Cardiac fibroblast (primary cell): ENCODE measurements at regions not wholly inside any gene's neighbourhood (a gene's known extent, or its start where the extent isn't known, plus 50 kb on each side); places are given as distances from the start of the nearest gene placed in this dataset.
A peak's percentile ranks its signal among the peaks of the same experiment; 100 is the strongest.

Source experiments
- DNase-seq, 2 donors: peaks; one replicate each; pipeline versions ENCODE4 v3.0.0 to v3.0.0-alpha.2; 2010; ENCODE audit warnings: low read depth in 2 of 2
- H3K4me3 ChIP-seq, 2 donors: replicated peaks in 1 of 2; 1 replicate in 1 of 2; 2 replicates in 1 of 2; pipeline ENCODE4 v1.5.1; 2011; ENCODE audit warnings: low read depth in 2 of 2, low read length in 2 of 2, mild to moderate bottlenecking in 2 of 2, moderate library complexity in 1 of 2
- TF ChIP-seq, protein P1 (sequence below): IDR thresholded peaks from one replicate; pipeline ENCODE4 v1.5.1; 2011; ENCODE audit warnings: low read depth, mild to moderate bottlenecking, low read length, inconsistent platforms

DNA sequence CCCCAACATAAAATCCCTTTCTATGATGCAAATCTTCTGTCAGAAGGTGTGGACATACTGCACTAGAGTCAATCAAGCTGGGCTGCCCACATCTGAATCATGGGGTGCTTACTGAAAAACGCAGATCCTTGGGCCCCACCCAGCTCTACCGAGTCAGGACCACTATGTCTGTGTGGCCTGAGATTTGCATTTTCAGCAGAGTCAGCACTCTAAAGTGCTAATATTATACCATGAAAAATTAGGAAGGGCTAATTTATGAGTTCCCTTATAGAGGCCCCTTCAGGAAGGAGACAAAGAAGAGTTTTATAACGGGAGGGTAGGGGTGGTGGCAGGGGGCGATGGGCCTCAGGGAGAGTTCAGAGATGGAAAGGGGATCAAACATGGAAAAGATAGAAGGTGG, 163.3 kb upstream of the NABP1 start:
- TF ChIP-seq, protein P1, sequence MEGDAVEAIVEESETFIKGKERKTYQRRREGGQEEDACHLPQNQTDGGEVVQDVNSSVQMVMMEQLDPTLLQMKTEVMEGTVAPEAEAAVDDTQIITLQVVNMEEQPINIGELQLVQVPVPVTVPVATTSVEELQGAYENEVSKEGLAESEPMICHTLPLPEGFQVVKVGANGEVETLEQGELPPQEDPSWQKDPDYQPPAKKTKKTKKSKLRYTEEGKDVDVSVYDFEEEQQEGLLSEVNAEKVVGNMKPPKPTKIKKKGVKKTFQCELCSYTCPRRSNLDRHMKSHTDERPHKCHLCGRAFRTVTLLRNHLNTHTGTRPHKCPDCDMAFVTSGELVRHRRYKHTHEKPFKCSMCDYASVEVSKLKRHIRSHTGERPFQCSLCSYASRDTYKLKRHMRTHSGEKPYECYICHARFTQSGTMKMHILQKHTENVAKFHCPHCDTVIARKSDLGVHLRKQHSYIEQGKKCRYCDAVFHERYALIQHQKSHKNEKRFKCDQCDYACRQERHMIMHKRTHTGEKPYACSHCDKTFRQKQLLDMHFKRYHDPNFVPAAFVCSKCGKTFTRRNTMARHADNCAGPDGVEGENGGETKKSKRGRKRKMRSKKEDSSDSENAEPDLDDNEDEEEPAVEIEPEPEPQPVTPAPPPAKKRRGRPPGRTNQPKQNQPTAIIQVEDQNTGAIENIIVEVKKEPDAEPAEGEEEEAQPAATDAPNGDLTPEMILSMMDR = no peak
- DNase-seq = no peak
- H3K4me3 ChIP-seq = no peak overlapping the region

DNA sequence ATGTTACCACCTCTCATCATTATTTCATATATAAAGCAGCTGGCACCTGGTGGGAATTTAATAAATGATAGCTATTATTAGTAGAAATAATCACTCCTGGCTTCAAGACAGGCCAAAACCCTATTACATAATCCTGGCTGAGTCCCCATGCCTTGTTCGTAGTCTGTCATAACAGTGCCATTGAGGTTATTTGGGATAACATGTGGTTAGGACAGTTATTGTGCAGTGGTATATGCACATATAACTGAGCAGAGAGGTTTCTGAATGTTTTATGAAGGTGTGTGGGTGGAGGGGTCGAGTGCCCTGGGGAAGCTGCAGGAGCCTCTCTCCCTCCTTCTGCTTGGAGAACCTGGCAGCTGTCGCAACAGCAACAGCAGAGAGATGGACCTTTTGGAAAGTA, 162.4 kb upstream of the NABP1 start:
- no peak for DNase-seq
- no peak overlapping the region for H3K4me3 ChIP-seq
- TF ChIP-seq, protein P1 = no peak

DNA sequence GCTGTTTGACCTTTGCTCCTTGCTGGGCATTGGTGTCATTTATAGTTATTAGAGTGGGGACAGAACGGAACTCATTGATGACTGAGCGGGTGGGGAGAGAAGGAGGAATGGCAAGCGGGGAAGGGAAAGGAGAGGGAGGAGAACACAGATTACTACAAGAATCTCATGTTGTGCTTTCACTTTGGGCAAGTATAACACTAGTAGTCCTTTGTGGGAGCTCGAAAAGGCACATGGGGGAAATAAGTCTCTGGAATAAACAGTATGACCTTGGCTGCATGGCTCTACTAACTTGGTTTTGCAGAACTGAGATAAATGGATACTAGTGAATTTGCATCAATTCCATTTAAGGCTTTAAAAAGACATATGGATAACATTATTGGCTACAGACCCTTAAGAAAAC, 161.7 kb upstream of the NABP1 start:
- TF ChIP-seq, protein P1 = no peak
- H3K4me3 ChIP-seq = no peak overlapping the region
- DNase-seq = no peak

DNA sequence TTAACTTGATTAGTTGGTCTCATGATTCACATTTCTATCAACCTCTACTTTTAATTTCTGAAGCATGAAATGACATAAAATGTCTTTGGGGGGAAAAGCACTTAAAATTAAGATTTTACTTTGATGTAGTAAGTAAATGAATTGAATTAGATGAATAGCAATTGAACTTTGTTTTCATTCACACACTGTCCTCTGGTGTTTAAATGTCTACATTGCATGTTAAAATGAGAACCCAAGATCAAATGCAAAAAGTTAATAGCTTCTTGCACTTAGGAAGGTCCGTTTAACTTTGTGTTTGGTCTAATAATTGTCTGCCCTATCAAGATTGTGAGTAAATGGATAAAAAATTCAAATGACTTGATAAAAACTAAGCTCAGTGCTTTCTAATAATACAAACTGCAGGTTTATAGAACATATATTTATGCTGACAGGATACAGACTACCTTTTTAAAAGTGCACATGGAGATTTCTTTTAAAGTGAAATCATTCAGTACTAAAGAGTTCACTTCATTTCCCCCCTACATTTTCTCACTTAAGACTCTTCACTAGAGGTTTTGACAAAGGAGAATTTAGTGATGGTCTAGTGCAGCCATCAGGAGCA, 156.2 kb upstream of the NABP1 start:
- no peak overlapping the region for H3K4me3 ChIP-seq
- TF ChIP-seq, protein P1 = peak; percentile 78
- DNase-seq = peak; percentile 58 to 61

DNA sequence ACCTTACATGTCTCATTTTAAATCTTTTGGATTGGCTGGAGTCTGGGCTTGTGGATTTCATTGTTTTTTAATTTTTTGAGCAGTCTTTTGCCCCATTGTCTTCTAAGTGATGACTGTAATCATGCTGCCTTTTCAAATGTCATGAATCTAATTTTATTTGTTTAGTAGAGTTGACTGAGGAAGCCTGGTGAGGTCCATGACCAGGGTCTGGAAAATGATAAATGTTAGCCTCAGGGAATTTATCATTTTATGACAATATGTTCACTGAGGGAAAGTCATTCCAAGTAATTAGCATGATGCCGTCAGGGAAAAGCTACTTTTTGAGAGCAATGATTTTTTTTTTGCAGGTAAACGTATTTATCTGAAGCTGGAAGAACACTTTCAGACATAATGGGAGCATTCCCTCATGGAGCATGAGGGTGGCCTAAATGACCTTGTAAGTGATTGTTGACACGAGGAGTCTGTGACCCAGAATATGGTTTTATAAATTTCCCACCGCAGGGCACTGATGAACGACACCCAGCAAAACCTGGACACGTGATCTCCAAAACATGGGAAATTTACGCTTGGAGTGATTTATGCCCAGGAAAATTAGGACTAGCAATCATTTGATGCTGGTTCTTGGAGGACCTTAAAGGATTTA, 155.3 kb upstream of the NABP1 start:
- DNase-seq = no peak
- TF ChIP-seq, protein P1 = no peak
- H3K4me3 ChIP-seq = no peak overlapping the region

DNA sequence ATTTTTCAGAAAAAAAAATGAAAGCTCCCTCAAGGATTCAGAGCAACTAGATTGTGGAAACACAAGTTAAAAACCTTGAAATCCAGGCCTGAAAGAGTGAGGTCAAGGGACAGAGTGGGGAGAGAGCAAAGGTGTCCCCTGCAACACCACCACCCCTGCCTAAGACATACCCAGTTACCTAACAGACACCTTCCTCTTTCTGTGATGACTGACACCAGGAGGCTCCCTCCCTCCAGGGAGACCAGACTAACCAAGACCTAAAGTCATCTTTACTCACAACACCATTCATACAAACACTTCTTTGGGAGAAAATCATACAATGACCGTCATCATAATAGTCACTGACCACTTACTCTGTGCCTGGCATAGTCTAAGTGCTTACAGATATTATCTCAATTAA, 151.8 kb upstream of the NABP1 start:
- H3K4me3 ChIP-seq = no peak overlapping the region
- no peak for DNase-seq
- TF ChIP-seq, protein P1 = no peak
